H9 (cell line): ENCODE measurements at regions not wholly inside any gene's neighbourhood (a gene's known extent, or its start where the extent isn't known, plus 50 kb on each side); places are given as distances from the start of the nearest gene placed in this dataset.

Source experiments
- DNase-seq: peaks from one replicate; pipeline ENCODE4 v3.0.0-alpha.2; 2017
- H2AFZ ChIP-seq: one replicate; pipeline ENCODE4 v1.6.1; 2013; ENCODE audit warnings: mild to moderate bottlenecking, low read length, control low read depth, moderate library complexity
- H2AK5ac ChIP-seq: 2 replicates; pipeline ENCODE4 v1.6.1; 2013; ENCODE audit warnings: low read length, control low read depth, mixed read lengths; ENCODE audit not compliant: insufficient read length
- H2BK120ac ChIP-seq: one replicate; pipeline ENCODE4 v1.6.1; 2013; ENCODE audit warnings: low read depth, mild to moderate bottlenecking, low read length, control low read depth, inconsistent platforms; ENCODE audit not compliant: poor library complexity, severe bottlenecking
- H2BK12ac ChIP-seq: 2 replicates; pipeline ENCODE4 v1.6.1; 2013; ENCODE audit warnings: low read length, control low read depth, mixed read lengths, low read depth; ENCODE audit not compliant: insufficient read length
- H2BK15ac ChIP-seq: 2 replicates; pipeline ENCODE4 v1.6.1; 2013; ENCODE audit warnings: low read depth, low read length, control low read depth
- H2BK20ac ChIP-seq: one replicate; pipeline ENCODE4 v1.6.1; 2013; ENCODE audit warnings: low read depth, mild to moderate bottlenecking, low read length, control low read depth, inconsistent platforms; ENCODE audit not compliant: poor library complexity, severe bottlenecking
- H2BK5ac ChIP-seq: 2 replicates; pipeline ENCODE4 v1.6.1; 2013; ENCODE audit warnings: low read length, control low read depth, mixed read lengths; ENCODE audit not compliant: insufficient read length
- H3K14ac ChIP-seq: 2 replicates; pipeline ENCODE4 v1.6.1; 2013; ENCODE audit warnings: low read length, control low read depth; ENCODE audit not compliant: insufficient read depth
- H3K18ac ChIP-seq: 2 replicates; pipeline ENCODE4 v1.6.1; 2013; ENCODE audit warnings: low read depth, mild to moderate bottlenecking, mixed read lengths, low read length, control low read depth; ENCODE audit not compliant: insufficient read length
- H3K23ac ChIP-seq: 2 replicates; pipeline ENCODE4 v1.6.1; 2013; ENCODE audit warnings: low read length, control low read depth, mixed read lengths, low read depth; ENCODE audit not compliant: insufficient read length
- H3K23me2 ChIP-seq: 2 replicates; pipeline ENCODE4 v1.6.1; 2013; ENCODE audit warnings: low read depth, mild to moderate bottlenecking, mixed read lengths, low read length, control low read depth; ENCODE audit not compliant: insufficient read length, poor library complexity, severe bottlenecking
- H3K27ac ChIP-seq: 2 replicates; pipeline ENCODE4 v1.5.1; 2013; ENCODE audit warnings: low read length, control low read depth, mixed read lengths, low read depth; ENCODE audit not compliant: insufficient read length
- H3K27me3 ChIP-seq: 2 replicates; pipeline ENCODE4 v1.6.1; 2013; ENCODE audit warnings: low read length, control low read depth, inconsistent platforms; ENCODE audit not compliant: insufficient read depth
- H3K4ac ChIP-seq: 2 replicates; pipeline ENCODE4 v1.6.1; 2013; ENCODE audit warnings: low read depth, mild to moderate bottlenecking, control low read depth, inconsistent platforms, low read length, moderate library complexity
- H3K4me1 ChIP-seq: 2 replicates; pipeline ENCODE4 v1.6.1; 2013; ENCODE audit warnings: low read length, control low read depth, inconsistent platforms; ENCODE audit not compliant: insufficient read depth
- H3K4me2 ChIP-seq: 2 replicates; pipeline ENCODE4 v1.6.1; 2013; ENCODE audit warnings: low read length, control low read depth, mixed read lengths; ENCODE audit not compliant: insufficient read length, insufficient read depth
- H3K56ac ChIP-seq: 2 replicates; pipeline ENCODE4 v1.6.1; 2013; ENCODE audit warnings: low read depth, mild to moderate bottlenecking, mixed read lengths, low read length, control low read depth; ENCODE audit not compliant: insufficient read length
- H3K79me1 ChIP-seq: 2 replicates; pipeline ENCODE4 v1.6.1; 2013; ENCODE audit warnings: low read depth, mild to moderate bottlenecking, moderate library complexity, low read length, control low read depth, inconsistent platforms; ENCODE audit not compliant: insufficient read depth, poor library complexity, severe bottlenecking
- H3K79me2 ChIP-seq: 2 replicates; pipeline ENCODE4 v1.6.1; 2013; ENCODE audit warnings: low read length, control low read depth, inconsistent platforms; ENCODE audit not compliant: insufficient read depth
- H3K9ac ChIP-seq: 2 replicates; pipeline ENCODE4 v1.6.1; 2013; ENCODE audit warnings: low read length, control low read depth, mixed read lengths; ENCODE audit not compliant: insufficient read length; ENCODE audit errors: extremely low read depth
- H3K9me3 ChIP-seq: one replicate; pipeline ENCODE4 v1.6.1; 2013; ENCODE audit warnings: low read depth, low read length, inconsistent platforms; ENCODE audit not compliant: control insufficient read depth
- H3T11ph ChIP-seq: one replicate; pipeline ENCODE4 v1.6.1; 2013; ENCODE audit warnings: mild to moderate bottlenecking, low read length, control low read depth, inconsistent platforms
- H4K20me1 ChIP-seq: one replicate; pipeline ENCODE4 v1.6.1; 2013; ENCODE audit not compliant: control insufficient read depth, insufficient read length, insufficient read depth
- H4K5ac ChIP-seq: 2 replicates; pipeline ENCODE4 v1.6.1; 2013; ENCODE audit warnings: low read depth, mild to moderate bottlenecking, mixed read lengths, low read length, control low read depth; ENCODE audit not compliant: insufficient read length
- H4K8ac ChIP-seq: replicated peaks from 2 replicates; pipeline ENCODE4 v1.6.1; 2013; ENCODE audit warnings: low read length, control low read depth, mixed read lengths, low read depth; ENCODE audit not compliant: insufficient read length
- H4K91ac ChIP-seq: 2 replicates; pipeline ENCODE4 v1.6.1; 2013; ENCODE audit warnings: low read depth, mild to moderate bottlenecking, moderate library complexity, mixed read lengths, low read length, control low read depth; ENCODE audit not compliant: insufficient read length
- H3K27ac Mint-ChIP-seq, 3 experiments: 2 replicates in 2 of 3; 3 replicates in 1 of 3; pipeline ENCODE4 v1.8.0; 2020 to 2021; ENCODE audit warnings: mixed read lengths in 3 of 3, mild to moderate bottlenecking in 1 of 3, moderate library complexity in 1 of 3
- H3K27me3 Mint-ChIP-seq: 2 replicates; pipeline ENCODE4 v1.8.0; 2021; ENCODE audit warnings: low read depth, mild to moderate bottlenecking, moderate library complexity, mixed read lengths
- H3K36me3 Mint-ChIP-seq, 3 experiments: 2 replicates in 2 of 3; 3 replicates in 1 of 3; pipeline ENCODE4 v1.8.0; 2020 to 2021; ENCODE audit warnings: low read depth in 3 of 3, mixed read lengths in 3 of 3; ENCODE audit not compliant: insufficient read depth in 1 of 3
- H3K4me1 Mint-ChIP-seq, 2 experiments: 2 replicates each; pipeline ENCODE4 v1.8.0; 2020; ENCODE audit warnings: mixed read lengths in 2 of 2
- H3K4me3 Mint-ChIP-seq, 2 experiments: 2 replicates in 1 of 2; 3 replicates in 1 of 2; pipeline ENCODE4 v1.8.0; 2020 to 2021; ENCODE audit warnings: mild to moderate bottlenecking in 2 of 2, mixed read lengths in 2 of 2, moderate library complexity in 1 of 2
- H3K9me3 Mint-ChIP-seq, 2 experiments: 2 replicates in 1 of 2; 3 replicates in 1 of 2; pipeline ENCODE4 v1.8.0; 2020; ENCODE audit warnings: mild to moderate bottlenecking in 2 of 2, mixed read lengths in 2 of 2, moderate library complexity in 1 of 2
- WGBS: extraction: QIAGEN DNeasy Blood & Tissue Kit; methylation state at CpG from one replicate; pipeline ENCODE4 v1.1.7; 2013; ENCODE audit warnings: missing lambda C conversion rate, low lambda C conversion rate, mixed read lengths; ENCODE audit not compliant: insufficient read length; ENCODE audit errors: extremely low coverage; 5-methylcytosine and 5-hydroxymethylcytosine counted together
- TF ChIP-seq, protein P1 (sequence below): fragments of 200-600 bp; sonication (generic); conservative IDR thresholded peaks from 3 replicates; pipeline ENCODE4 v1.8.0; 2021; ENCODE audit warnings: antibody characterized with exemption, mild to moderate bottlenecking

DNA sequence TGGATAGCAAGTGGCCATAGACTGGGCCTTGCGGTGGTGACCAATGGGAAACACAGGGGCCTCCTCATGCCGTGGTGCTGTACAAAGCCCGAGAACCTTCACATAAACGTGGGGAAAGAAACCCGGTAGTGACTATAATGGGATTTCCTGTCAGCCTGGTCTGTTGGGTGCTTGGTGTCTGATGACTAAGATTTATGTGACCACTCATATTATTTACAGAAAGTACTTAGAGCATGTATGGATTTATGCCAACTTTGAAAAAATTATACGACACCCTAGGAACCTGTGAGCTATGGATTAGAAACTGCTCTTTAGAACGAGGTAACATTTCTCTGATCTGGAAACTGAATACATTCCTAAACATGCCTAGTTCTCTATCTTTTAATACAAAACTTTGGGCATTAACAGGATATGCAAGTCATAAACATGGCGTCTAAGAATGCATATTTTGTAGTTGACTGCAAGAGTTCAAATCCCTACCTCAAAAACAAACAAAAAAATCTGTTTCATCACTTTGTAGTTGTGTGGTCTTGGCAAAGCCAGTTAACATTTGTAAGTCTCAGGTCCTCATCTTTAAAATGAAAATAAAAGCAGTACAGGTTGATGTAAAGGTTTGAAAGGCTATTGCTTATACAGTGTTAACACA lies 85.4 kb downstream of the TMEM167A start:
- H2AFZ ChIP-seq, result no peak overlapping the region
- no peak overlapping the region for H2BK15ac ChIP-seq
- H2BK5ac ChIP-seq, result no peak overlapping the region
- H4K20me1 ChIP-seq, result no peaks in the 10 kb centered on the region
- H3K4me2 ChIP-seq, result no peak overlapping the region
- H3K4ac ChIP-seq, result no peak overlapping the region
- no peaks in the 10 kb centered on the region for H3K36me3 Mint-ChIP-seq
- no peak overlapping the region for H3K27ac ChIP-seq
- TF ChIP-seq, protein P1, sequence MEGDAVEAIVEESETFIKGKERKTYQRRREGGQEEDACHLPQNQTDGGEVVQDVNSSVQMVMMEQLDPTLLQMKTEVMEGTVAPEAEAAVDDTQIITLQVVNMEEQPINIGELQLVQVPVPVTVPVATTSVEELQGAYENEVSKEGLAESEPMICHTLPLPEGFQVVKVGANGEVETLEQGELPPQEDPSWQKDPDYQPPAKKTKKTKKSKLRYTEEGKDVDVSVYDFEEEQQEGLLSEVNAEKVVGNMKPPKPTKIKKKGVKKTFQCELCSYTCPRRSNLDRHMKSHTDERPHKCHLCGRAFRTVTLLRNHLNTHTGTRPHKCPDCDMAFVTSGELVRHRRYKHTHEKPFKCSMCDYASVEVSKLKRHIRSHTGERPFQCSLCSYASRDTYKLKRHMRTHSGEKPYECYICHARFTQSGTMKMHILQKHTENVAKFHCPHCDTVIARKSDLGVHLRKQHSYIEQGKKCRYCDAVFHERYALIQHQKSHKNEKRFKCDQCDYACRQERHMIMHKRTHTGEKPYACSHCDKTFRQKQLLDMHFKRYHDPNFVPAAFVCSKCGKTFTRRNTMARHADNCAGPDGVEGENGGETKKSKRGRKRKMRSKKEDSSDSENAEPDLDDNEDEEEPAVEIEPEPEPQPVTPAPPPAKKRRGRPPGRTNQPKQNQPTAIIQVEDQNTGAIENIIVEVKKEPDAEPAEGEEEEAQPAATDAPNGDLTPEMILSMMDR, result no peak
- WGBS, result no CpG with 5 or more reads among the region's 8 CpGs
- no peak overlapping the region for H2BK120ac ChIP-seq
- no peak for DNase-seq
- H3K79me2 ChIP-seq, result no peaks in the 10 kb centered on the region
- H3K4me1 Mint-ChIP-seq, result peaks cover 9% of the 10 kb centered on the region in 2 experiments
- H3K27me3 ChIP-seq, result no peaks in the 10 kb centered on the region
- H2BK20ac ChIP-seq, result no peak overlapping the region
- no peak overlapping the region for H2AK5ac ChIP-seq
- no peak overlapping the region for H3K23ac ChIP-seq
- H3K4me3 Mint-ChIP-seq, result no peak overlapping the region
- H3K23me2 ChIP-seq, result no peaks in the 10 kb centered on the region
- no peak overlapping the region for H3K27ac Mint-ChIP-seq
- no peak overlapping the region for H3K14ac ChIP-seq
- no peak overlapping the region for H3K56ac ChIP-seq
- no peaks in the 10 kb centered on the region for H3K4me1 ChIP-seq
- H3T11ph ChIP-seq, result no peak overlapping the region
- H2BK12ac ChIP-seq, result no peak overlapping the region
- peaks cover 1% of the 10 kb centered on the region; the same call in 1 of the 2 replicates for H3K27me3 Mint-ChIP-seq
- H3K9ac ChIP-seq, result no peak overlapping the region
- H3K9me3 ChIP-seq, result no peaks in the 10 kb centered on the region
- H4K8ac ChIP-seq, result no peak overlapping the region
- H3K79me1 ChIP-seq, result no peaks in the 10 kb centered on the region
- H3K18ac ChIP-seq, result no peak overlapping the region
- H3K9me3 Mint-ChIP-seq, result no peaks in the 10 kb centered on the region
- H4K5ac ChIP-seq, result no peak overlapping the region
- no peak overlapping the region for H4K91ac ChIP-seq
